Endothelial cell (in vitro differentiated cells): ENCODE measurements at regions not wholly inside any gene's neighbourhood (a gene's known extent, or its start where the extent isn't known, plus 50 kb on each side); places are given as distances from the start of the nearest gene placed in this dataset.

Source experiments
- DNase-seq: peaks from one replicate; pipeline ENCODE4 v3.0.0; 2021; ENCODE audit warnings: low spot score
- H3K27ac Mint-ChIP-seq: one replicate; pipeline ENCODE4 v1.8.0; 2021; ENCODE audit warnings: mixed read lengths, inconsistent platforms; ENCODE audit not compliant: unreplicated experiment
- H3K27me3 Mint-ChIP-seq: one replicate; pipeline ENCODE4 v1.8.0; 2021; ENCODE audit warnings: mild to moderate bottlenecking, moderate library complexity, mixed read lengths, inconsistent platforms; ENCODE audit not compliant: unreplicated experiment
- H3K36me3 Mint-ChIP-seq: one replicate; pipeline ENCODE4 v1.8.0; 2021; ENCODE audit warnings: mild to moderate bottlenecking, low read depth, mixed read lengths, inconsistent platforms; ENCODE audit not compliant: unreplicated experiment
- H3K4me1 Mint-ChIP-seq: one replicate; pipeline ENCODE4 v1.8.0; 2021; ENCODE audit warnings: mild to moderate bottlenecking, mixed read lengths, inconsistent platforms; ENCODE audit not compliant: unreplicated experiment
- H3K4me3 Mint-ChIP-seq: one replicate; pipeline ENCODE4 v1.8.0; 2021; ENCODE audit warnings: mild to moderate bottlenecking, mixed read lengths, inconsistent platforms; ENCODE audit not compliant: unreplicated experiment
- H3K9me3 Mint-ChIP-seq: one replicate; pipeline ENCODE4 v1.8.0; 2021; ENCODE audit warnings: mixed read lengths, inconsistent platforms; ENCODE audit not compliant: unreplicated experiment
- CTCF ChIP-seq: fragments of 200-600 bp; sonication (generic); IDR thresholded peaks from one replicate; pipeline ENCODE4 v1.5.0; 2021; ENCODE audit warnings: antibody characterized with exemption; ENCODE audit not compliant: unreplicated experiment

DNA sequence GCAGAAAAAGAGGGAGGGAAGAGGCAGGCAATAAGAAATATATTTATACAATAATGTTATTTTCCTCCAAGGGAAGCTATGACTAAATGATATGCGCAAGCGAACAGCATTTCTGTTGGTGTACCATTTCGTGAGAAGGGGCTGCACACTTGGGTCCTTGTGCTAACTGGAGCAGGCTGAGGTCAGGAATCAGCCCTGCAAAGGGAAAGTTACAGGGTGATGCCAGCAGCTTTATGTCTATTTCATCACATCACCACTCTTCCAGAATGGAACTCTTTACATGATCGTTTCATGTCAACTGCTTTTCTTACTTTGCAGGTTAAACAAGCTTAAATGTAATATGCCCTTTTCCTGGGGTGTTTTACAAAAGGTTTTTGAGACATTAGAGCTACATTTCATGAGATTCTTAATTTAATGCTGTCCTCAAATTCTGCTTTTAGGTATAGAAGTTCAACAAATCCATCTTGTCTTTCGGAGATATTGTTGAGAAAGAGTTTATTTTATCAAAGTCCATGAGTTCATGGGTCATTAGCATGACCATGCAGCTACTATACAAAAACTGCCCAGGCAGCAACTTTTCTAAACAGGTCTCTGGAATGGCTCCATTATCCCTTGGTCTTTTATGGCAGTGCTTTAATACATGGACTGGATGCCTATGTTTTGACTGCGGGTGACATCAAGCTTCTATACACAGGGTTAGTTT is 443.8 kb downstream of the TENT5A start:
- H3K9me3 Mint-ChIP-seq, result peaks cover 4% of the 10 kb centered on the region
- H3K36me3 Mint-ChIP-seq, result no peaks in the 10 kb centered on the region
- H3K27me3 Mint-ChIP-seq, result no peaks in the 10 kb centered on the region
- no peak for DNase-seq
- no peak for TF ChIP-seq CTCF
- H3K4me3 Mint-ChIP-seq, result no peak overlapping the region
- H3K27ac Mint-ChIP-seq, result no peak overlapping the region
- no peaks in the 10 kb centered on the region for H3K4me1 Mint-ChIP-seq

DNA sequence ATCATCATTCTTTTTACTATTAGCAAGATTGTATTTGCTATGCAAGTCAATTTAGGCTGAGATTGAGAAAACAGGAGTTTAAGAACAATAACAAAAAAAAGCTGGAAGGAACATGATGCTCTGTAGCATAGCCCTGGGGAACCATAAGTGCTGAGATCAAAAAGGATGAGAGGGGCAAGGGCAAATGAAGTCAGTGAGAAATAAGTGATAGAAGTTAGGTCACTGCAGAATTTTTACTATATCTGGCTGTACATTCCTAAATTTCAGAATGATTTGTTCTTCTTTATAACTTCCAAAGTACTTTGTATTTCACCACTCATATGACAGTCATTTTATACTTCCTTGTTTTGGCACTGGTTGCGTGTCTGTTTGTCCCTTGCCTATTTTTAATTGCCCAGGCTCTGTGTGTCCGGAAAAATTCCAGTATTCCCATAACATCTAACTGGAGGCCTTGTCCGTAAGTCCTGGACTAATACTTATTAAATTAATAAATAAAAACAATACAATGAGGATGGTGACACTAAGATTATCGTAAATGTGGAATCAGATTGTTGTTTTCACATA is 444.7 kb downstream of the TENT5A start:
- no peak overlapping the region for H3K27ac Mint-ChIP-seq
- H3K4me3 Mint-ChIP-seq, result no peak overlapping the region
- no peaks in the 10 kb centered on the region for H3K36me3 Mint-ChIP-seq
- no peaks in the 10 kb centered on the region for H3K27me3 Mint-ChIP-seq
- no peak for TF ChIP-seq CTCF
- no peaks in the 10 kb centered on the region for H3K4me1 Mint-ChIP-seq
- H3K9me3 Mint-ChIP-seq, result no peaks in the 10 kb centered on the region
- no peak for DNase-seq

DNA sequence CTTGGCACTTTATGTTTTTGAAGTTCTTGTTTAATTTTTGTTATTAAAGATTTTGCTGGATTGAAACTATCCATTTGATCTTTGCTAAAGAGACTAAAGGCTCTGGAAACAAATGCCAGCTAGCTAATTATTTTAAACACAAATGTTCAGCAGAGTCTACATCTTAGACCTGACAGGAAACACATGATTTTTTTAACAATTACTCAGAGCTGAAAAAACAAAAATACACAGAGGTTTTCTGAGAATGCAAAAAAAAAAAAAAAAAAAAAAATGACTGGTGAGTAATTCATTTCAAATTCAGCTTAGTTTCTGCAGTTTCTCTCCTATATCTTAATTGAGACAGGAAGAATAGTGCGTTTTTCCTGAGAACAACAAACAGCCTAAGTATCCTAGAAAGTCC is 448.0 kb downstream of the TENT5A start:
- no peak for TF ChIP-seq CTCF
- Mint-ChIP-seq H3K4me1 (no peaks in the 10 kb centered on the region), H3K9me3 (no peaks in the 10 kb centered on the region), H3K36me3 (no peaks in the 10 kb centered on the region), H3K4me3 (no peak overlapping the region), H3K27ac (no peak overlapping the region), H3K27me3 (no peaks in the 10 kb centered on the region)
- no peak for DNase-seq

DNA sequence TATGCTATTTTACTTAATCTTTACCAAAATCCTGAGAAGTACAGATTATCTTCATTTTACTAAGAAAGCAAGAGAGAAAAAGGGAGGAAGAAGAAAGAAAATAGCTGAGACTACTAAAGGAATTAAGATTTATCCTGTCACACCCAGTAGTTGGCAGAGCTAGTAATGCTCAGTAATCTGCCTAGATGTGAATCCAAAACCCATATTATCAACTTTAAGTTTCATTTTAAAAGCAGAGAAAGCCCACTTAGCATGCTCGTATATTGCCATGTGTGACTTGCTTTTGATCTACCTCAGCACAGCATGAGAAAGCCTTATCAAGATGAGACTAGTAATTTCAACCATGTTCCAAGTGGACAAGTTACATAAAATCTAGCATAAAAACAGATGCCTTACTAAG is 451.5 kb downstream of the TENT5A start:
- H3K4me1 Mint-ChIP-seq, result no peaks in the 10 kb centered on the region
- no peaks in the 10 kb centered on the region for H3K9me3 Mint-ChIP-seq
- H3K27me3 Mint-ChIP-seq, result no peaks in the 10 kb centered on the region
- no peak overlapping the region for H3K4me3 Mint-ChIP-seq
- no peak for TF ChIP-seq CTCF
- no peak for DNase-seq
- no peaks in the 10 kb centered on the region for H3K36me3 Mint-ChIP-seq
- no peak overlapping the region for H3K27ac Mint-ChIP-seq

DNA sequence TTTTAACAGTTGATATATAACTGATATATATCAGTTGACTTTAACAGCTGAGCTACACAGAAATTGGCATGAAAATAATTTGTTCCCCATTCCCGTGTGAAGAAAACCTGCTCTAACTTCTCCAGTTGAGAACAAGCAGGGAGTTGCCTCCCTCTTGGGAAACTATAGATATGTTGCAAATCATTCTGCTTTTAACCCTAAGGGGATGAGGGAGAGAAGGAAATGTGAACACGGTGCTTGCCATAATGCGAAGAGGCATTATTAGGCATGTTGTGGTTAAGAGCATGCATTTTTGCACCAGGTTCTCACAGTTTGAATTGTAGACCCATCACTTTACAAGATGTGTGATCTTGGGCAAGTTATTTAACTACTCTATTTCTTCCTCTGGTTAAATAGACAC is 453.7 kb downstream of the TENT5A start:
- H3K36me3 Mint-ChIP-seq, result no peaks in the 10 kb centered on the region
- no peaks in the 10 kb centered on the region for H3K27me3 Mint-ChIP-seq
- no peak for DNase-seq
- H3K9me3 Mint-ChIP-seq, result no peaks in the 10 kb centered on the region
- no peak for TF ChIP-seq CTCF
- no peaks in the 10 kb centered on the region for H3K4me1 Mint-ChIP-seq
- H3K4me3 Mint-ChIP-seq, result no peak overlapping the region
- H3K27ac Mint-ChIP-seq, result no peak overlapping the region
